ENCODE measurements at regions not wholly inside any gene's neighbourhood (a gene's known extent, or its start where the extent isn't known, plus 50 kb on each side); places are given as distances from the start of the nearest gene placed in this dataset.
"Not testable (repeated sequence)": the region's sequence is repeated elsewhere in the genome, so short reads cannot be mapped to it uniquely, and the experiment has no call there.

GRCh38 chr5:28310696-28311095, 1272.3 kb upstream of the CDH9 start:
- H3K4me1 ChIP-seq (ENCODE audit: insufficient read depth): no peaks in the 10 kb centered on the region
- DNase-seq: no peak
- no peaks in the 10 kb centered on the region for H3K36me3 ChIP-seq
- WGBS, 3 donors: 82 to 89% (median 87%) methylated on average over 6 of the region's 6 CpGs
- no peak overlapping the region for H3K4me3 ChIP-seq
- no peaks in the 10 kb centered on the region for H3K27me3 ChIP-seq
- intact Hi-C loops (cut with DNase I): no loop called here
- no peak overlapping the region for H3K27ac ChIP-seq
- TF ChIP-seq, protein P1, sequence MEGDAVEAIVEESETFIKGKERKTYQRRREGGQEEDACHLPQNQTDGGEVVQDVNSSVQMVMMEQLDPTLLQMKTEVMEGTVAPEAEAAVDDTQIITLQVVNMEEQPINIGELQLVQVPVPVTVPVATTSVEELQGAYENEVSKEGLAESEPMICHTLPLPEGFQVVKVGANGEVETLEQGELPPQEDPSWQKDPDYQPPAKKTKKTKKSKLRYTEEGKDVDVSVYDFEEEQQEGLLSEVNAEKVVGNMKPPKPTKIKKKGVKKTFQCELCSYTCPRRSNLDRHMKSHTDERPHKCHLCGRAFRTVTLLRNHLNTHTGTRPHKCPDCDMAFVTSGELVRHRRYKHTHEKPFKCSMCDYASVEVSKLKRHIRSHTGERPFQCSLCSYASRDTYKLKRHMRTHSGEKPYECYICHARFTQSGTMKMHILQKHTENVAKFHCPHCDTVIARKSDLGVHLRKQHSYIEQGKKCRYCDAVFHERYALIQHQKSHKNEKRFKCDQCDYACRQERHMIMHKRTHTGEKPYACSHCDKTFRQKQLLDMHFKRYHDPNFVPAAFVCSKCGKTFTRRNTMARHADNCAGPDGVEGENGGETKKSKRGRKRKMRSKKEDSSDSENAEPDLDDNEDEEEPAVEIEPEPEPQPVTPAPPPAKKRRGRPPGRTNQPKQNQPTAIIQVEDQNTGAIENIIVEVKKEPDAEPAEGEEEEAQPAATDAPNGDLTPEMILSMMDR (IDR thresholded peaks at IDR 0.05): no peak
- TF ChIP-seq EP300 (IDR thresholded peaks at IDR 0.05) (no peak), POLR2A (IDR thresholded peaks at IDR 0.05) (no peak)
- no peaks in the 10 kb centered on the region for H3K9me3 ChIP-seq

GRCh38 chr5:28305891-28306290, 1267.5 kb upstream of the CDH9 start:
- H3K27ac ChIP-seq: no peak overlapping the region
- H3K27me3 ChIP-seq: no peaks in the 10 kb centered on the region
- WGBS, 3 donors: 53 to 61% (median 54%) methylated on average over 1 of the region's 1 CpG
- no peaks in the 10 kb centered on the region for H3K4me1 ChIP-seq (ENCODE audit: insufficient read depth)
- DNase-seq: no peak
- H3K4me3 ChIP-seq: no peak overlapping the region
- no peaks in the 10 kb centered on the region for H3K36me3 ChIP-seq
- intact Hi-C loops (cut with DNase I): no loop called here
- no peaks in the 10 kb centered on the region for H3K9me3 ChIP-seq
- no peak for TF ChIP-seq POLR2A (IDR thresholded peaks at IDR 0.05)
- TF ChIP-seq, protein P1 (IDR thresholded peaks at IDR 0.05): no peak
- no peak for TF ChIP-seq EP300 (IDR thresholded peaks at IDR 0.05)

DNA sequence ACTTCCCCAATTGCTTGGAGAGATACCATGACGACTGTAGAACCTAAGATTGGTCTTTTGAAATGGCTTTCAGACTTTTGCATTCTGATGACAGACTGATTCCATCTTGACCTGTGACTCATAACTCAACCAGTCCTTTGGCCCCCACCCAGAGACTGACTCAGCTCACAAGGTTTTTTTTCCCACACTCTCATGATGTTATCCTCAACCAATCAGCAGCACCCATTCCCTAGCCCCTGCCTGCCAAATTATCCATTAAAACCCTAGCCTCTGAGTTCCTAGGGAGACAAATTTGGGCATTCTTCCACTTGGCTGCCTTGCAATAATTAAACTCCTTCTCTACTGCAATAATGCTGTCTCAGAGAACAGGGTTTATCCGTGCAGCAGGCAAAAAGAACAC, 1263.3 kb upstream of the CDH9 start:
- intact Hi-C loops (cut with DNase I): no loop called here
- Histone ChIP-seq H3K9me3 (no peaks in the 10 kb centered on the region), H3K27me3 (no peaks in the 10 kb centered on the region), H3K36me3 (no peaks in the 10 kb centered on the region), H3K4me1 (ENCODE audit: insufficient read depth) (no peaks in the 10 kb centered on the region), H3K4me3 (no peak overlapping the region), H3K27ac (no peak overlapping the region)
- TF ChIP-seq, protein P1 (IDR thresholded peaks at IDR 0.05): no peak
- TF ChIP-seq POLR2A (IDR thresholded peaks at IDR 0.05) (no peak), EP300 (IDR thresholded peaks at IDR 0.05) (no peak)
- WGBS, 3 donors: 20 to 53% (median 51%) methylated on average over 2 of the region's 2 CpGs
- no peak for DNase-seq

DNA sequence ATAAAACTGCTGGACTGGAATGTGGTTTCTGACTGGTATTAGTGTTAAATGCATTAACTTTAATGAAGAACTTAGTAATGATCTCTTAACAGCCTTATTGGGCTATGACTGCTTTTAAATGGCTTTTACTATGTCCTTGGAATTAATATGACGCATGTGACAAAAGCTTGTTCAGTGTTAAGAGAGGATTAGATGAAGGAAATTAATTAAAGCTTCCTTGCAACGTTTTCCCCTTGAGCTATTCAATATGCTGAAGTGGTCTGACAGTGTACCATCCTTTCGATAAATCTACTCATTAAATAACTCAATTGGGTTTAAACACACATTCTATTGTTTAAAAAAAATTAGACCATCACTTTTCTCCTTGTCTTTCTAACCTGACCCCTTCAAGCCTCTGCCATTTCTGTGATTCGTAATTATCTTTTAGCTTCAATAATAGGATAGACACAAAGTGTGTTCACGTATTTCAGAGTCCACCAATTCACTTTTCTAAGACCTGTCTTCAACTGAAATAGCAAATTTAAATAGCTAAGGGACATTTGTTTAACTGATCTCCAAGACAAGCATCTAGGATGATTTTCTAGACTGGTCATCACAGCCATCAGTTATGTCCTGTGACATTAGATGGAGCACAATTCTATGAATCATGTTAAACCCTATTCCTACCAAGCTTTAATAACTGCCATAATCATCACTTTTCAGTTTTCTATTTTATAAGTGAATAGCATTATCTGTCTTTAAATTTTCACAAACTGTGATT, 1258.0 kb upstream of the CDH9 start:
- Histone ChIP-seq H3K4me1 (ENCODE audit: insufficient read depth) (no peaks in the 10 kb centered on the region), H3K4me3 (no peak overlapping the region), H3K9me3 (no peaks in the 10 kb centered on the region), H3K27me3 (no peaks in the 10 kb centered on the region), H3K27ac (no peak overlapping the region), H3K36me3 (no peaks in the 10 kb centered on the region)
- DNase-seq: no peak
- TF ChIP-seq POLR2A (IDR thresholded peaks at IDR 0.05) (no peak), EP300 (IDR thresholded peaks at IDR 0.05) (no peak)
- TF ChIP-seq, protein P1 (IDR thresholded peaks at IDR 0.05): no peak
- intact Hi-C loops (cut with DNase I): no loop called here
- 75 to 81% (median 80%) methylated on average over 5 of the region's 5 CpGs for WGBS, 3 donors

- H3K4me3 ChIP-seq; intact Hi-C loops (cut with DNase I); DNase-seq; H3K4me1 ChIP-seq (ENCODE audit: insufficient read depth); H3K9me3 ChIP-seq; H3K36me3 ChIP-seq; H3K27ac ChIP-seq; H3K27me3 ChIP-seq: not testable (repeated sequence)
- 63 to 73% (median 69%) methylated on average over 10 of the region's 10 CpGs for WGBS, 3 donors
These were observed 1248.6 kb upstream of the CDH9 start for GRCh38 chr5:28287021-28287420.

Measured in ovary (tissue), 7 donors.